ENCODE measurements at regions not wholly inside any gene's neighbourhood (a gene's known extent, or its start where the extent isn't known, plus 50 kb on each side); places are given as distances from the start of the nearest gene placed in this dataset.

GRCh38 chr6:113655761-113656160 lies 201.4 kb upstream of the MARCKS start:
- no peak overlapping the region for H3K4me3 ChIP-seq (ENCODE audit: low read depth, low read length)
- TF ChIP-seq CTCF (IDR thresholded peaks at IDR 0.05; ENCODE audit: low read depth, low read length): no peak

DNA sequence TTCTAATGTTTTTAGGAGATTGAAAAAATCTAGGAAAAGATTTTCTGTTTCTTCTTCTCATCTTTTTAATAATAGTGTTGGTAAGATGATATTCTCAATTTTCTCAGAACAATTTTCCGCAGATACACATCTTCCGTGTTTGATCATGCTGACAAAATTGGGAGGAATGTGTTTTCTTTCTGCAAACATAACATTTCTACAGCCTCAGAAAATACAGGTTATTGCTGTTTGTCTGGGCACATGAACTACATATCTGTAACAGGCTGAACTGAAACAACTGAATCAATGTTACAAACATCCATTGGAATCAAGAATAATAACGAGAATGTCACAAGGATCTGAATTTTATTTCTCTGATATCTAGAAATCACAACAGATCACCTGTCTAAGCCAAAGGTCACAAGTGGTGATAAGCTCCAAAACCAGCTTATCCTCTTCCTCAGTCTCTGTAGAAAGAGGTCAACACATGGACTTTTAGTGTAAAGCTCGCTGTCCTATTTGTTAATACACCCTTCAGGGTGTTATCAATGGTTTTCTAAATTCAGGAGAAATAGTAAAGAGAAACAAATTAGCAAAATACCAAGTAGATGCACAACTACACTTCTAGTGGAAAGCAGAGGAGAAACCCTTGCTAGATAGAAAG lies 197.3 kb upstream of the MARCKS start:
- no peak for TF ChIP-seq CTCF (IDR thresholded peaks at IDR 0.05; ENCODE audit: low read depth, low read length)
- H3K4me3 ChIP-seq (ENCODE audit: low read depth, low read length): no peak overlapping the region

- TF ChIP-seq CTCF (IDR thresholded peaks at IDR 0.05; ENCODE audit: low read depth, low read length): no peak
- H3K4me3 ChIP-seq (ENCODE audit: low read depth, low read length): no peak overlapping the region
These were observed 196.3 kb upstream of the MARCKS start for GRCh38 chr6:113660819-113661218.

DNA sequence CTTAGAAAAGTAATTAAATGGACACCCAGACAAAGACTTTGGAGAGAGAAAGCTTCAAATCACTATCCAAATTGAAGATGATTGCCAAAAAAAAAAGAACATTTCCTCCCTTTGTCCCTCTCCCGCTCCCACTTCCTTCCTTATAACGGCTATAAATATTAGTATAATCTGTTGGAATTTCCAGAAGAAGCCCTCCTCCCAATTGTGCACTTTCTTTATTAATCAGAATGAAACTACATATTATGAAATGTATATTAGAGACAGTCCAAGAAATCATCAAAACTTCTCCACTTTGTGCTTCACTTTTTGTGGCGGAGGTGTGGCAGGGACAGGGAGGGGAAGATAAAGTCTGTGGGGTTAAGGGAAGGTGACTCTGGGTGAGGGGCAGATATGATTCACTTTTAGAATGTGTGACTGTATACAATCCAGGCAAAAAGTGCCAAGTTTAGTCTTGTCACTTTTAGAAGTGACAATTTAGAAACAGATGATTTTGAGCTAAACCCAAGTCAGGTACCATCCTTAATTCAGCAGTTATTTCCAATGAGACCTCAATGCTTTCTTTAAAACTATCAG lies 195.0 kb upstream of the MARCKS start:
- no peak overlapping the region for H3K4me3 ChIP-seq (ENCODE audit: low read depth, low read length)
- no peak for TF ChIP-seq CTCF (IDR thresholded peaks at IDR 0.05; ENCODE audit: low read depth, low read length)

DNA sequence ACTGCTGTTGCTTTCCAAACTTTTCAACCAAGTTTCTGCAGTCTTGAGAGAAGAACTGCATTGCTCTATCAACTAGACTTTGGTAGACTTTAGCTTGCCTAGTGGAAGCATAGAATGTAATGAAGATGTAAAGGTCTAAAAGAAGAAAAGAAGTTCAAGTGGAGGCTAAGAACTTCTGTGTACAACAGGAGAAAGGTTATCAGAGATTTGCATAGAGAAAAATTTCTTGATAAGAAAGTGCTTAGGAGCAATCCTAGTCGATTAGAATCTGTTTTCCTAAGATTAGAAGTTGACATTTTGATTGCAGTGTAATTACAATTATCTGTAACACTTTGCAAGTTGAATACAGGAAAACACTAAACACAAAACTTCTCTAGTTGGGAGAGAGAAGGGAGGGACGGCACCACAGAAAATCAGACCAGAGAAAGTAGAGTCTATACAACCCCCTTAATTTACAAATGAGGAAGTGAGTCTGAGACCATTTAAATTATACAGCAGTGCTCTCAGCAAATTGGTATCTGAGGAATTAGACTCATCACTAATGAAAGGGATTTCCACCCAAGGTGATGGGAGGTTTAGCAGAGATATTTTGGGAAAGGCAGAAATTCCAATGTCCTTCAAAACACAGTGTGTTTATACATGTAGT lies 194.3 kb upstream of the MARCKS start:
- H3K4me3 ChIP-seq (ENCODE audit: low read depth, low read length): no peak overlapping the region
- TF ChIP-seq CTCF (IDR thresholded peaks at IDR 0.05; ENCODE audit: low read depth, low read length): no peak

- no peak overlapping the region for H3K4me3 ChIP-seq (ENCODE audit: low read depth, low read length)
- TF ChIP-seq CTCF (IDR thresholded peaks at IDR 0.05; ENCODE audit: low read depth, low read length): no peak
These were observed 192.2 kb upstream of the MARCKS start for GRCh38 chr6:113664909-113665308.
